HCT116 (cell line): ENCODE measurements at regions not wholly inside any gene's neighbourhood (a gene's known extent, or its start where the extent isn't known, plus 50 kb on each side); places are given as distances from the start of the nearest gene placed in this dataset.

Source experiments
- ATAC-seq: fragments of 200-7000 bp; cut with Tn5 transposase; 2 replicates; pipeline ENCODE4 v1.9.1; 2020; ENCODE audit warnings: mild to moderate bottlenecking, moderate library complexity
- BruUV-seq: library from RNA; stranded (reverse); fragments of 400-500 nt; replicated peaks from 2 replicates; lab custom pipeline; 2021; lab: Mats Ljungman, UMichigan
- CTCF ChIA-PET: fragments of 300-600 bp; sonication (Branson Sonifier 250); formaldehyde crosslinking; loops from one replicate; lab custom pipeline; 2021; ENCODE audit warnings: antibody characterized with exemption; lab: Charles Lee
- POLR2A ChIA-PET: fragments of 300-600, 350-600 bp; sonication (Branson Sonifier 250); formaldehyde crosslinking; loops from one replicate; lab custom pipeline; 2021; ENCODE audit warnings: antibody characterized with exemption; lab: Charles Lee
- RAD21 ChIA-PET, 2 experiments: fragments of 300-600 bp; sonication (Branson Sonifier 250); formaldehyde crosslinking; loops; one replicate each; lab custom pipeline; 2023; ENCODE audit warnings: low total read pairs in 2 of 2; ENCODE audit not compliant: uncharacterized antibody in 2 of 2, unreplicated experiment in 2 of 2, low non-redundant PET in 1 of 2; lab: Charles Lee
- DNase-seq: peaks from one replicate; pipeline ENCODE4 v3.0.0-alpha.2; 2010; ENCODE audit warnings: low read depth, low spot score
- H2AFZ ChIP-seq: fragments of 200-600 bp; shearing (Covaris generic), sonication (generic); 2 replicates; pipeline ENCODE4 v1.6.1; 2017; ENCODE audit warnings: low read depth, mixed run types, mixed read lengths, antibody characterized with exemption, low read length; ENCODE audit not compliant: poor library complexity, severe bottlenecking
- H3K27ac ChIP-seq: 2 replicates; pipeline ENCODE4 v1.5.1; 2012; ENCODE audit warnings: low read depth, low read length
- H3K27me3 ChIP-seq: fragments of 200-600 bp; sonication (generic); 2 replicates; pipeline ENCODE4 v1.6.1; 2016; ENCODE audit warnings: mixed run types, low read length, mixed read lengths; ENCODE audit not compliant: insufficient read depth
- H3K36me3 ChIP-seq, 2 experiments: fragments of 200-500 bp in 1 of 2; fragments of 200-600 bp in 1 of 2; sonication (Bioruptor generic) in 1 of 2; sonication (generic) in 1 of 2; 2 replicates each; pipeline versions ENCODE4 v1.5.1 to v1.6.1; 2014 to 2016; ENCODE audit warnings: low read length in 2 of 2, inconsistent platforms in 1 of 2, mixed read lengths in 1 of 2, mixed run types in 1 of 2; ENCODE audit not compliant: insufficient read depth in 2 of 2, control insufficient read depth in 1 of 2
- H3K4me1 ChIP-seq, 2 experiments: fragments of 200-600 bp in 1 of 2; sonication (generic) in 1 of 2; 2 replicates each; pipeline versions ENCODE4 v1.5.1 to v1.6.1; 2012 to 2017; ENCODE audit warnings: low read length in 2 of 2, inconsistent platforms in 1 of 2, mild to moderate bottlenecking in 1 of 2, mixed read lengths in 1 of 2, mixed run types in 1 of 2, moderate library complexity in 1 of 2; ENCODE audit not compliant: insufficient read depth in 2 of 2, control insufficient read depth in 1 of 2
- H3K4me2 ChIP-seq: fragments of 200-600 bp; sonication (generic); 2 replicates; pipeline ENCODE4 v1.6.1; 2017; ENCODE audit warnings: mixed run types, low read length, mixed read lengths
- H3K4me3 ChIP-seq, 2 experiments: fragments of 200-600 bp in 1 of 2; sonication (generic) in 1 of 2; replicated peaks in 1 of 2; 2 replicates each; pipeline ENCODE4 v1.5.1; 2011 to 2016; ENCODE audit warnings: low read length in 2 of 2, control low read depth in 1 of 2, low read depth in 1 of 2, mild to moderate bottlenecking in 1 of 2, mixed read lengths in 1 of 2, mixed run types in 1 of 2
- H3K79me2 ChIP-seq: fragments of 200-600 bp; sonication (generic); 2 replicates; pipeline ENCODE4 v1.6.1; 2017; ENCODE audit warnings: mild to moderate bottlenecking, mixed run types, low read length, moderate library complexity, mixed read lengths; ENCODE audit not compliant: insufficient read depth
- H3K9ac ChIP-seq: fragments of 200-600 bp; sonication (generic); 2 replicates; pipeline ENCODE4 v1.6.1; 2016; ENCODE audit warnings: low read length, mixed read lengths
- H3K9me2 ChIP-seq: fragments of 200-600 bp; sonication (generic), shearing (Covaris generic); 2 replicates; pipeline ENCODE4 v1.6.1; 2017; ENCODE audit warnings: mixed run types, mild to moderate bottlenecking, moderate library complexity; ENCODE audit not compliant: insufficient read depth
- H3K9me3 ChIP-seq, 2 experiments: fragments of 200-500 bp in 1 of 2; fragments of 200-600 bp in 1 of 2; sonication (Bioruptor generic) in 1 of 2; sonication (generic) in 1 of 2; 2 replicates each; pipeline ENCODE4 v1.6.1; 2014 to 2017; ENCODE audit warnings: low read length in 2 of 2, mixed read lengths in 2 of 2, inconsistent platforms in 1 of 2, low read depth in 1 of 2, mild to moderate bottlenecking in 1 of 2, mixed run types in 1 of 2, moderate library complexity in 1 of 2; ENCODE audit not compliant: control insufficient read depth in 1 of 2, insufficient read depth in 1 of 2
- H4K20me1 ChIP-seq: fragments of 200-600 bp; sonication (generic), shearing (Covaris generic); 2 replicates; pipeline ENCODE4 v1.6.1; 2017; ENCODE audit warnings: mixed run types, mild to moderate bottlenecking, moderate library complexity; ENCODE audit not compliant: insufficient read depth
- ATF3 ChIP-seq: IDR thresholded peaks from 2 replicates; pipeline ENCODE4 v1.6.1; 2012
- CBX3 ChIP-seq: IDR thresholded peaks from 2 replicates; pipeline ENCODE4 v1.6.1; 2012; ENCODE audit warnings: low read depth
- CTCF ChIP-seq, 3 experiments: fragments of 200-600 bp in 1 of 3; sonication (generic) in 1 of 3; IDR thresholded peaks in 2 of 3; conservative IDR thresholded peaks in 1 of 3; 2 replicates each; pipeline ENCODE4 v1.5.1; 2012 to 2017; ENCODE audit warnings: low read depth in 2 of 3, low read length in 2 of 3, antibody characterized with exemption in 1 of 3, borderline replicate concordance in 1 of 3, control low read depth in 1 of 3, mild to moderate bottlenecking in 1 of 3, mixed read lengths in 1 of 3, mixed run types in 1 of 3, moderate library complexity in 1 of 3; ENCODE audit not compliant: insufficient read depth in 1 of 3
- EGR1 ChIP-seq: IDR thresholded peaks from 2 replicates; pipeline ENCODE4 v1.6.1; 2012; ENCODE audit warnings: low read depth
- ELF1 ChIP-seq: IDR thresholded peaks from 2 replicates; pipeline ENCODE4 v1.6.1; 2012; ENCODE audit warnings: low read depth, borderline replicate concordance
- FOSL1 ChIP-seq: IDR thresholded peaks from 2 replicates; pipeline ENCODE4 v1.6.1; 2012; ENCODE audit warnings: low read depth
- JUND ChIP-seq: IDR thresholded peaks from 2 replicates; pipeline ENCODE4 v1.6.1; 2012
- POLR2A ChIP-seq: IDR thresholded peaks from 2 replicates; pipeline ENCODE4 v1.7.0; 2011; ENCODE audit warnings: borderline replicate concordance; ENCODE audit not compliant: insufficient read depth, insufficient read length; ENCODE audit errors: extremely low read depth
- RAD21 ChIP-seq: IDR thresholded peaks from 2 replicates; pipeline ENCODE4 v1.6.1; 2012; ENCODE audit warnings: low read depth, mild to moderate bottlenecking
- REST ChIP-seq: IDR thresholded peaks from 2 replicates; pipeline ENCODE4 v1.6.1; 2012; ENCODE audit warnings: low read depth
- SIN3A ChIP-seq: IDR thresholded peaks from 2 replicates; pipeline ENCODE4 v1.6.1; 2012; ENCODE audit warnings: low read depth
- SP1 ChIP-seq: IDR thresholded peaks from 2 replicates; pipeline ENCODE4 v1.6.1; 2012; ENCODE audit warnings: low read depth
- SRF ChIP-seq: IDR thresholded peaks from 2 replicates; pipeline ENCODE4 v1.6.1; 2012; ENCODE audit warnings: low read depth
- YY1 ChIP-seq: IDR thresholded peaks from 2 replicates; pipeline ENCODE4 v1.6.1; 2011; ENCODE audit warnings: low read length, low read depth, moderate library complexity, mild to moderate bottlenecking; ENCODE audit not compliant: insufficient replicate concordance; ENCODE audit errors: extremely low read depth
- ZBTB33 ChIP-seq: IDR thresholded peaks from 2 replicates; pipeline ENCODE4 v1.6.1; 2011; ENCODE audit warnings: mild to moderate bottlenecking, low read length, moderate library complexity; ENCODE audit not compliant: insufficient replicate concordance; ENCODE audit errors: extremely low read depth
- ZFX ChIP-seq: fragments of 450-650 bp; IDR thresholded peaks from 2 replicates; pipeline ENCODE4 v1.6.1; 2017
- ZNF274 ChIP-seq: fragments of 200-500 bp; sonication (Bioruptor generic); IDR thresholded peaks from 2 replicates; pipeline ENCODE4 v1.6.1; 2014; ENCODE audit warnings: mild to moderate bottlenecking, low read depth, low read length, inconsistent platforms
- intact Hi-C: fragments of 100-400 bp; cut with micrococcal nuclease; formaldehyde crosslinking; loops from 2 replicates; pipeline ENCODE4 v1.10.0; 2022

GRCh38 chr22:27348634-27349033 lies 452.9 kb downstream of the MN1 start:
- no peaks in the 10 kb centered on the region for H3K9me2 ChIP-seq
- ATAC-seq (no peak), DNase-seq (no peak)
- no peaks in the 10 kb centered on the region for H3K79me2 ChIP-seq
- TF ChIP-seq POLR2A (no peak), ATF3 (no peak), EGR1 (no peak), ELF1 (no peak), ZNF274 (no peak), YY1 (no peak), ZBTB33 (no peak), REST (no peak), FOSL1 (no peak), CTCF (IDR thresholded peaks at IDR 0.05 in 2 of 3, conservative IDR thresholded peaks at IDR 0.05 in 1 of 3; ENCODE audit: borderline replicate concordance in 1 of 3, insufficient read depth in 1 of 3, low read depth in 2 of 3, low read length in 2 of 3) (no peak), RAD21 (no peak), JUND (no peak), CBX3 (no peak), SIN3A (no peak), SP1 (no peak), ZFX (no peak), SRF (no peak)
- no peak overlapping the region for H3K4me3 ChIP-seq
- ChIA-PET POLR2A (no interaction called here), RAD21 (no interaction called here), CTCF (interaction anchor here (0.6 kb wide), 1 partner anchor 447 kb away, joined by 6 read pairs; no protein-coding TSS in a partner anchor)
- H3K4me1 ChIP-seq, result no peaks in the 10 kb centered on the region
- H3K27me3 ChIP-seq, result peaks cover 22% of the 10 kb centered on the region
- no peak overlapping the region for H3K4me2 ChIP-seq
- intact Hi-C loops, result no loop called here
- no peaks in the 10 kb centered on the region for H3K9me3 ChIP-seq
- no peaks in the 10 kb centered on the region for H4K20me1 ChIP-seq
- H2AFZ ChIP-seq, result no peak overlapping the region
- BruUV-seq, result no TSS peak
- H3K27ac ChIP-seq, result no peak overlapping the region
- no peaks in the 10 kb centered on the region for H3K36me3 ChIP-seq
- no peak overlapping the region for H3K9ac ChIP-seq
